ENCODE measurements at regions not wholly inside any gene's neighbourhood (a gene's known extent, or its start where the extent isn't known, plus 50 kb on each side); places are given as distances from the start of the nearest gene placed in this dataset.

- no peak for DNase-seq (ENCODE audit: extremely low spot score, unreplicated experiment)
- Mint-ChIP-seq H3K9me3 (ENCODE audit: unreplicated experiment) (peaks cover 14% of the 10 kb centered on the region), H3K27ac (ENCODE audit: unreplicated experiment) (no peak overlapping the region), H3K4me1 (ENCODE audit: unreplicated experiment) (no peaks in the 10 kb centered on the region), H3K36me3 (ENCODE audit: unreplicated experiment) (no peaks in the 10 kb centered on the region), H3K27me3 (ENCODE audit: unreplicated experiment) (no peaks in the 10 kb centered on the region), H3K4me3 (ENCODE audit: unreplicated experiment) (no peak overlapping the region)
- TF ChIP-seq CTCF (IDR thresholded peaks at IDR 0.05): no peak
These were observed 212.2 kb downstream of the HS3ST1 start for GRCh38 chr4:11216520-11216919.

GRCh38 chr4:11214281-11214680 lies 214.4 kb downstream of the HS3ST1 start:
- DNase-seq (ENCODE audit: extremely low spot score, unreplicated experiment): no peak
- H3K27ac Mint-ChIP-seq (ENCODE audit: unreplicated experiment): no peak overlapping the region
- H3K27me3 Mint-ChIP-seq (ENCODE audit: unreplicated experiment): no peaks in the 10 kb centered on the region
- no peaks in the 10 kb centered on the region for H3K36me3 Mint-ChIP-seq (ENCODE audit: unreplicated experiment)
- peaks cover 10% of the 10 kb centered on the region for H3K9me3 Mint-ChIP-seq (ENCODE audit: unreplicated experiment)
- H3K4me1 Mint-ChIP-seq (ENCODE audit: unreplicated experiment): no peaks in the 10 kb centered on the region
- no peak overlapping the region for H3K4me3 Mint-ChIP-seq (ENCODE audit: unreplicated experiment)
- TF ChIP-seq CTCF (IDR thresholded peaks at IDR 0.05): no peak

GRCh38 chr4:11209826-11210225 lies 218.9 kb downstream of the HS3ST1 start:
- Mint-ChIP-seq H3K27me3 (ENCODE audit: unreplicated experiment) (no peaks in the 10 kb centered on the region), H3K27ac (ENCODE audit: unreplicated experiment) (no peak overlapping the region), H3K36me3 (ENCODE audit: unreplicated experiment) (no peaks in the 10 kb centered on the region), H3K4me3 (ENCODE audit: unreplicated experiment) (no peak overlapping the region), H3K9me3 (ENCODE audit: unreplicated experiment) (peaks cover 27% of the 10 kb centered on the region), H3K4me1 (ENCODE audit: unreplicated experiment) (no peaks in the 10 kb centered on the region)
- DNase-seq (ENCODE audit: extremely low spot score, unreplicated experiment): no peak
- no peak for TF ChIP-seq CTCF (IDR thresholded peaks at IDR 0.05)

- Mint-ChIP-seq H3K27me3 (ENCODE audit: unreplicated experiment) (no peaks in the 10 kb centered on the region), H3K4me3 (ENCODE audit: unreplicated experiment) (no peak overlapping the region), H3K9me3 (ENCODE audit: unreplicated experiment) (peaks cover 14% of the 10 kb centered on the region), H3K27ac (ENCODE audit: unreplicated experiment) (no peak overlapping the region), H3K4me1 (ENCODE audit: unreplicated experiment) (no peaks in the 10 kb centered on the region), H3K36me3 (ENCODE audit: unreplicated experiment) (no peaks in the 10 kb centered on the region)
- no peak for DNase-seq (ENCODE audit: extremely low spot score, unreplicated experiment)
- no peak for TF ChIP-seq CTCF (IDR thresholded peaks at IDR 0.05)
These were observed 227.4 kb downstream of the HS3ST1 start for GRCh38 chr4:11201256-11201655.

- Mint-ChIP-seq H3K4me3 (ENCODE audit: unreplicated experiment) (no peak overlapping the region), H3K4me1 (ENCODE audit: unreplicated experiment) (no peaks in the 10 kb centered on the region), H3K27me3 (ENCODE audit: unreplicated experiment) (no peaks in the 10 kb centered on the region), H3K27ac (ENCODE audit: unreplicated experiment) (no peak overlapping the region), H3K9me3 (ENCODE audit: unreplicated experiment) (peaks cover 11% of the 10 kb centered on the region), H3K36me3 (ENCODE audit: unreplicated experiment) (no peaks in the 10 kb centered on the region)
- no peak for TF ChIP-seq CTCF (IDR thresholded peaks at IDR 0.05)
- DNase-seq (ENCODE audit: extremely low spot score, unreplicated experiment): no peak
These were observed 230.0 kb downstream of the HS3ST1 start for GRCh38 chr4:11198516-11199305.
